ENCODE measurements at regions not wholly inside any gene's neighbourhood (a gene's known extent, or its start where the extent isn't known, plus 50 kb on each side); places are given as distances from the start of the nearest gene placed in this dataset.

DNA sequence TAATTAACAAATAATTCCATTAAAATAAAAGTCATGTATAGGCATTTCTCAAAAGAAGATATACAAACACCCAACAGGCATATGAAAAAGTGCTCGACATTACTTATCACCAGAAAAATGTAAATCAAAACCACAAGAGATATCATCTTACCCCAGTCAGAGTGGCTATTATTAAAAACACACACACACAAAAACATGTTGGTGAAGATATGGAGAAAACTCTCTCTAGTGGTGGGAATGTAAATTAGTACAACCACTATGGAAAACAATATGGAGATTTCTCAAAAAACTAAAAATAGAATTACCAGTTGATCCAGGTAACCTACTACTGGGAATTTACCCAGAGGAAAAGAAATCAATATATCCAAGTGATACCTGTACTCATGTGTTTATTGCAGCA lies 966.3 kb upstream of the POU3F3 start:
- TF ChIP-seq CTCF (IDR thresholded peaks at IDR 0.05; ENCODE audit: insufficient read depth, low read depth, low read length, missing control alignments): no peak
- DNase-seq (ENCODE audit: low read depth): no peak
- no peak overlapping the region for H3K4me3 ChIP-seq (ENCODE audit: low read depth, low read length)

GRCh38 chr2:103896182-103896581 lies 957.7 kb upstream of the POU3F3 start:
- TF ChIP-seq CTCF (IDR thresholded peaks at IDR 0.05; ENCODE audit: insufficient read depth, low read depth, low read length, missing control alignments): no peak
- no peak overlapping the region for H3K4me3 ChIP-seq (ENCODE audit: low read depth, low read length)
- DNase-seq (ENCODE audit: low read depth): no peak

DNA sequence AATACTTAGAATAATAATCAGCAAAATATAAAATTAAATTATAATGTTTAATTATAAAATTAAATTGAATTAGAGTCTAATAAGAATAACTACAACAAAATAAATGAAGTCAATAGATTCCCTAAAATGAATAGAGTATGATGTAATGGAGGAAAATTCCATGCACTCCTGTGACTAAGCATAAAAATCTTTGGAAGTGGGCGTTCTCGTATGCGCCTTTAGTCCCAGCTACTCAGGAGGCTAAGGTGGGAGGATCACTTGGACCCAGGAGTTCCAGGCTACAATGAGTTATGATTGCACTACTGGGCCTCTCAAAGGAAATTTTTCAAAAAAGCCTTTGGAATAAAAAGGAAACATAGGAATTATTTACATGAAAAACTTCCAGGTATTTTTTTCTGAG lies 955.4 kb upstream of the POU3F3 start:
- H3K4me3 ChIP-seq (ENCODE audit: low read depth, low read length): no peak overlapping the region
- no peak for TF ChIP-seq CTCF (IDR thresholded peaks at IDR 0.05; ENCODE audit: insufficient read depth, low read depth, low read length, missing control alignments)
- no peak for DNase-seq (ENCODE audit: low read depth)

DNA sequence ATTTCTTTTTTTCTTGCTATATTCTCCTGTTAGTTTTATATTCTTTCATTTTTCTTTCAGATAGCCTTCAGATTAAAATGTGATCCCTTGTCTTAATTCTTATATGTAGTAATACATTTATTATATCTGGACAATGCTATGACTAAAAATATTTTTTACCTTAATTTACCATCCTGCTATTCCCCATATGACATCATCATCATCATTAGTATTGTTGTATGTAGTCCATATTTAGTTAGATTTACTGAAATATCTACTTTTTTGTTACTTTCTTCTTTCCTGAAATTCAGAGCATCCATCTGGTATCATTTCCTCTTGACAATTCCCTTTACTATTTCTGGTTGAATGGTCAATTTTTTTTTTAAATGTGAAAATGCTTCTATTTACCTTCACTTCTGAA lies 951.6 kb upstream of the POU3F3 start:
- DNase-seq (ENCODE audit: low read depth): no peak
- no peak overlapping the region for H3K4me3 ChIP-seq (ENCODE audit: low read depth, low read length)
- TF ChIP-seq CTCF (IDR thresholded peaks at IDR 0.05; ENCODE audit: insufficient read depth, low read depth, low read length, missing control alignments): no peak

DNA sequence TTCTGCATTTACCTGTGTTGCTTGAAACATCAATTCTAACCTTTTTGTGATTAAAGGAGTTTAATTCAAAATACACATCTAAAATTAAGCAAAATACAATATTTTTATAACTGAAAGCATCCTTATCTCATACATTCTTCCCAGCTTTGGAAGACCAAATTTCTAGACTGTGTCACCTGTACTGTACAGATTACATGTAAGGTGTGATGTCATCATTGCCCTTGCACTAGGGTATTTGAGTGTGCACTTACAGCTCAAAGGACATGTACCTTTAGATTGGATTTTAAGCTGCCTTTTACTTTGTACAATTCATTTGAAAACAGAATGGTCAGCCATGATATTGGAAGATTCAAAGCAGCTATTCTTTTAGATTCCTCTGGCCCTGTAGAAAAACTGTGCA lies 932.8 kb upstream of the POU3F3 start:
- H3K4me3 ChIP-seq (ENCODE audit: low read depth, low read length): no peak overlapping the region
- TF ChIP-seq CTCF (IDR thresholded peaks at IDR 0.05; ENCODE audit: insufficient read depth, low read depth, low read length, missing control alignments): no peak
- DNase-seq (ENCODE audit: low read depth): no peak

GRCh38 chr2:103942199-103942598 lies 911.7 kb upstream of the POU3F3 start:
- no peak for TF ChIP-seq CTCF (IDR thresholded peaks at IDR 0.05; ENCODE audit: insufficient read depth, low read depth, low read length, missing control alignments)
- H3K4me3 ChIP-seq (ENCODE audit: low read depth, low read length): no peak overlapping the region
- no peak for DNase-seq (ENCODE audit: low read depth)

- no peak overlapping the region for H3K4me3 ChIP-seq (ENCODE audit: low read depth, low read length)
- TF ChIP-seq CTCF (IDR thresholded peaks at IDR 0.05; ENCODE audit: insufficient read depth, low read depth, low read length, missing control alignments): no peak
- DNase-seq (ENCODE audit: low read depth): no peak
Observed at GRCh38 chr2:103945083-103945482, 908.8 kb upstream of the POU3F3 start.
